ENCODE measurements at regions not wholly inside any gene's neighbourhood (a gene's known extent, or its start where the extent isn't known, plus 50 kb on each side); places are given as distances from the start of the nearest gene placed in this dataset.

DNA sequence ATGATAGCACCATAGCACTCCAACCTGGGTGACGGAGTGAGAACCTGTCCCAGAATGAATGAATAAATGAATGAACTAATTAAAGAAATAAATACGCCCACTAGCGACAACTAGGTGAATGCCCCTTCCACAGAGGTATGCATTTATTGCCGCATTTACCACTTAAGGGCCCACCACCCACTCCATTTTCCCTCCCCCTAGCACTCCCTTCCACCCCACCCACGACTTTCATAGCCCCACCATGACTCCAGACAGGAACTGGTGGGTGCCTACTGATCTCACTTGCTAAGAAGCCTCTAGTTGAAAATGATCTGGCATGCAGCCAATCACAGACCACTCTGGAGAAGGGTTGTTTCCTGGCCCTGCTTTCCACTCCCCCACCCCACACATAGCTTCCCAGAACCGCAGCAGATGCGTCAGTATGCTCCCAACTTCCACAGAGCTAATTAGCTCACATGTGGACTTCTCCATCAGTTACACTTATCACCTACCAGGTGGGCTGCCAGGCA lies 167.6 kb downstream of the WT1 start:
- Histone ChIP-seq H3K36me3 (no peaks in the 10 kb centered on the region), H3K27ac (no peak overlapping the region)
- TF ChIP-seq, protein P1, sequence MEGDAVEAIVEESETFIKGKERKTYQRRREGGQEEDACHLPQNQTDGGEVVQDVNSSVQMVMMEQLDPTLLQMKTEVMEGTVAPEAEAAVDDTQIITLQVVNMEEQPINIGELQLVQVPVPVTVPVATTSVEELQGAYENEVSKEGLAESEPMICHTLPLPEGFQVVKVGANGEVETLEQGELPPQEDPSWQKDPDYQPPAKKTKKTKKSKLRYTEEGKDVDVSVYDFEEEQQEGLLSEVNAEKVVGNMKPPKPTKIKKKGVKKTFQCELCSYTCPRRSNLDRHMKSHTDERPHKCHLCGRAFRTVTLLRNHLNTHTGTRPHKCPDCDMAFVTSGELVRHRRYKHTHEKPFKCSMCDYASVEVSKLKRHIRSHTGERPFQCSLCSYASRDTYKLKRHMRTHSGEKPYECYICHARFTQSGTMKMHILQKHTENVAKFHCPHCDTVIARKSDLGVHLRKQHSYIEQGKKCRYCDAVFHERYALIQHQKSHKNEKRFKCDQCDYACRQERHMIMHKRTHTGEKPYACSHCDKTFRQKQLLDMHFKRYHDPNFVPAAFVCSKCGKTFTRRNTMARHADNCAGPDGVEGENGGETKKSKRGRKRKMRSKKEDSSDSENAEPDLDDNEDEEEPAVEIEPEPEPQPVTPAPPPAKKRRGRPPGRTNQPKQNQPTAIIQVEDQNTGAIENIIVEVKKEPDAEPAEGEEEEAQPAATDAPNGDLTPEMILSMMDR (IDR thresholded peaks at IDR 0.05) = no peak

DNA sequence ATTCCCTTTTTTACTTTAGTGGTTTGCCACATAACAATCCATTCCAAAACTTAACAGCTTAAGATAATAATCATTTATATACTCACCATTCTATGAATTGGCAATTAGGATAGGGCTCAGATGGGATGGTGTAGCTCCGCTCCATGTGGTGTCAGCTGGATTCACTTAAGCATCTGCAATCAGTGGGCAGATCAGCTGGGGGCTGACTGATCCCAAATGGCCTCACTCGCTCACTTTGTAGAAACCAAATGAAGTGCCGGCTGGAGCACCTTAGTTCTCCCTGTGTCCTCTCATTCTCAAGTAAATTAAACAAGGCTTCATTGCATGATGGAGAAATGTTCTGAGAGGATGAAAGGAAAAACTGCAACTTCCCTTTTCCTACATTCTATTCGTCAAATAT lies 161.4 kb downstream of the WT1 start:
- H3K27ac ChIP-seq = no peak overlapping the region
- TF ChIP-seq, protein P1 (IDR thresholded peaks at IDR 0.05) = no peak
- H3K4me1 ChIP-seq (ENCODE audit: control insufficient read depth in 1 of 2, insufficient read depth in 1 of 2, low read depth in 1 of 2, low read length in 1 of 2) = no peaks in the 10 kb centered on the region
- no peaks in the 10 kb centered on the region for H3K36me3 ChIP-seq
- no peaks in the 10 kb centered on the region for H3K27me3 ChIP-seq
- no peak overlapping the region for H3K4me3 ChIP-seq (ENCODE audit: low read depth in 1 of 2, low read length in 1 of 2)
- H3K9me3 ChIP-seq = no peaks in the 10 kb centered on the region

More for the DNA sequence above, 167.6 kb downstream of the WT1 start:
- no peaks in the 10 kb centered on the region for H3K9me3 ChIP-seq
- no peak overlapping the region for H3K4me3 ChIP-seq (ENCODE audit: low read depth in 1 of 2, low read length in 1 of 2)
- H3K4me1 ChIP-seq (ENCODE audit: control insufficient read depth in 1 of 2, insufficient read depth in 1 of 2, low read depth in 1 of 2, low read length in 1 of 2) = no peaks in the 10 kb centered on the region
- no peaks in the 10 kb centered on the region for H3K27me3 ChIP-seq

DNA sequence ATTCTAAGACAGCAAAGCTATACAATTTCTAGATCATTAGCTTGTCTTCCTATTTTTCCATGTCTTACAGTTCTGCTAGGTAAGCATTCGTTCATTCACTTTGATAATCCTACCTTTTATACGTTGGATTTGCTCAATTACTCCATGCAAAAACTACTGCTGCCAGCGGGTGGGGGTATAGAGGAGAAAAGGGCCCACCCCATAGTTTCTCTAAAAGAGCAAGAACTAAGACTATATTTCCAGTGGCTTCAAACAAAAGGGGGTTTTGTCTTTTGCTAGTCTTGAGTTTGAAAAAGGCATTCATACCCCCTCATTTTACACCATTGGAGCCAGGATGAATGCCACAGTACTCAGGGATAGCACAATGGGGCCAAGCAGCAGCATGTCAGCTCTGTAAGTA lies 155.7 kb downstream of the WT1 start:
- Histone ChIP-seq H3K4me1 (ENCODE audit: control insufficient read depth in 1 of 2, insufficient read depth in 1 of 2, low read depth in 1 of 2, low read length in 1 of 2) (no peaks in the 10 kb centered on the region), H3K36me3 (no peaks in the 10 kb centered on the region), H3K27ac (no peak overlapping the region), H3K4me3 (ENCODE audit: low read depth in 1 of 2, low read length in 1 of 2) (no peak overlapping the region), H3K9me3 (no peaks in the 10 kb centered on the region), H3K27me3 (no peaks in the 10 kb centered on the region)
- TF ChIP-seq, protein P1 (IDR thresholded peaks at IDR 0.05) = no peak

DNA sequence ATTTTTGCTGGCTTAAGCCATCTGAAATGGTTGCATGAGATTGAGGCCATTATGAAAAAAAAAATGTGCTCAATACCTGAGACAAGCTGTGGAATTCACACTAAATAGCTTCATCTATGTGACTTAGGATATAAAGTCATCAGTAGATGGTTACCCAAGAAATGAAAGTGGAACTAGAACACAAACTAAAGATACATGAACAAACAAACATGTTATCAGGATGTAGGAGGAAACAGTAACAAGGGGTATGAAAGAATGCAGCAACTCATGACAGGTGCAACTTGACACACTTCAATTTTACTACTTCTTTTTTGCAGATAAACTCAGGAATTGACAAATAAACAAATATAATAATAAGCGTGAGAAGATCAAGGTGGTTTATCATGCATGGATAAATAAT lies 155.0 kb downstream of the WT1 start:
- TF ChIP-seq, protein P1 (IDR thresholded peaks at IDR 0.05) = no peak
- H3K27ac ChIP-seq = no peak overlapping the region
- no peaks in the 10 kb centered on the region for H3K27me3 ChIP-seq
- no peaks in the 10 kb centered on the region for H3K9me3 ChIP-seq
- no peaks in the 10 kb centered on the region for H3K36me3 ChIP-seq
- H3K4me3 ChIP-seq (ENCODE audit: low read depth in 1 of 2, low read length in 1 of 2) = no peak overlapping the region
- H3K4me1 ChIP-seq (ENCODE audit: control insufficient read depth in 1 of 2, insufficient read depth in 1 of 2, low read depth in 1 of 2, low read length in 1 of 2) = no peaks in the 10 kb centered on the region

DNA sequence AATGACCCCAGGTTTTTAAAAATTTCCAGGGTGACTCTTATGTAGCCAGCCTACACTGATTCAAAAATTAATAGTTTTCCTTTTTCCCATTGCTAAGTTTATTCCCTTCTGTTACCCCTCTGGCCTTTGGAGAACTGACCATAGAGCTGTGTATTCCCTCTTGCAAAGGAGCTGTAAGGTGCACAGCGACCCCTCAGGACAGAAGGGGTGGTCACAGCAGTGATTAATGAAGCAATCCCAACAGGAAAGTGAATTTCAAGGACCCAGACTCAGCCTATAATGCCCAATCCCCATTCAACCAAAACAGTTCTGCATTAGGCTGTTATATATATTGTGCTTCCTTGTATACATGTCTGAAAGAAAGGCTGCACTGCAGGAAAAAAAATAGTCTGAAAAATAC lies 147.1 kb downstream of the WT1 start:
- Histone ChIP-seq H3K9me3 (no peaks in the 10 kb centered on the region), H3K4me1 (ENCODE audit: control insufficient read depth in 1 of 2, insufficient read depth in 1 of 2, low read depth in 1 of 2, low read length in 1 of 2) (no peaks in the 10 kb centered on the region), H3K27ac (no peak overlapping the region), H3K36me3 (no peaks in the 10 kb centered on the region), H3K27me3 (peaks cover 5% of the 10 kb centered on the region), H3K4me3 (ENCODE audit: low read depth in 1 of 2, low read length in 1 of 2) (no peak overlapping the region)
- TF ChIP-seq, protein P1 (IDR thresholded peaks at IDR 0.05) = no peak

DNA sequence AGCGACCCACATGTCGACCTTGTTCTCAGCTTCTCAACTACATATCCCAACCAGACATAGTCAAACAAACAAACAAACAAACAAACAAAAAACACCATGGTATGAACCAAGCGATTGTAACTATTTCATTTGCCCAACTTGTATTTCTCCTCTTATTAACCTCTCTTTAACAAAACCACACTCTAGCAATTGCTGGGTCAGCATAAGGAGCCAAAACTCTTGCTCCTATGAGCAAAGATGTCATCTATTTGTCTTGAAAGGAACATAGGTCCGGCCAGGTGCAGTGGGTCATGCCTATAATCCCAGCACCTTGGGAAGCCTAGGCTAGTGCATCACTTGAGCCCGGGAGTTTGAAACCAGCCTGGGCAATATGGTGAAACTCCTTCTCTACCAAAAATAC lies 145.6 kb downstream of the WT1 start:
- TF ChIP-seq, protein P1 (IDR thresholded peaks at IDR 0.05) = no peak
- Histone ChIP-seq H3K4me1 (ENCODE audit: control insufficient read depth in 1 of 2, insufficient read depth in 1 of 2, low read depth in 1 of 2, low read length in 1 of 2) (no peaks in the 10 kb centered on the region), H3K4me3 (ENCODE audit: low read depth in 1 of 2, low read length in 1 of 2) (no peak overlapping the region), H3K27ac (no peak overlapping the region), H3K9me3 (no peaks in the 10 kb centered on the region), H3K36me3 (no peaks in the 10 kb centered on the region), H3K27me3 (peaks cover 5% of the 10 kb centered on the region)
